HepG2 (cell line): ENCODE measurements at regions not wholly inside any gene's neighbourhood (a gene's known extent, or its start where the extent isn't known, plus 50 kb on each side); places are given as distances from the start of the nearest gene placed in this dataset.
A peak's percentile ranks its signal among the peaks of the same experiment; 100 is the strongest.

Experiments used
- ATAC-seq: fragments of 200-7000 bp; cut with Tn5 transposase; 3 replicates; pipeline ENCODE4 v1.9.1; 2020; ENCODE audit warnings: mild to moderate bottlenecking, moderate library complexity
- BruUV-seq: library from RNA; stranded (reverse); fragments of 400-500 nt; replicated peaks from 2 replicates; lab custom pipeline; 2021; lab: Mats Ljungman, UMichigan
- CTCF ChIA-PET: fragments of 300-600 bp; formaldehyde crosslinking; extraction: SDS; loops from one replicate; lab custom pipeline; 2021; ENCODE audit warnings: low total read pairs, inconsistent platforms, low intra/inter-chr PET ratio; lab: Yijun Ruan, JAX
- POLR2A ChIA-PET: fragments of 350-600 bp; sonication (Branson Sonifier 250); formaldehyde crosslinking; loops from one replicate; lab custom pipeline; 2020; ENCODE audit warnings: antibody characterized with exemption, inconsistent platforms; lab: Yijun Ruan, JAX
- DNase-seq: peaks from one replicate; pipeline ENCODE4 v3.0.0-alpha.2; 2015; ENCODE audit warnings: low spot score
- FAIRE-seq: peaks from 3 replicates; lab custom pipeline; 2011; peaks lifted over from hg19 to GRCh38; lab: Jason Lieb, UNC
- H2AFZ ChIP-seq: one replicate; pipeline ENCODE4 v1.6.1; 2011; ENCODE audit warnings: low read length, inconsistent platforms
- H3K27ac ChIP-seq: fragments of 300-600 bp; 3 replicates; pipeline ENCODE4 v1.8.0; 2011; ENCODE audit warnings: mixed run types, mild to moderate bottlenecking, mixed read lengths, low read length, inconsistent platforms; ENCODE audit not compliant: insufficient read depth; ENCODE audit errors: extremely low read length
- H3K27me3 ChIP-seq, 2 experiments: fragments of 200-600 bp in 1 of 2; 2 replicates in 1 of 2; 3 replicates in 1 of 2; pipeline versions ENCODE4 v1.6.0 to v1.8.0; 2011; ENCODE audit warnings: low read length in 2 of 2, mild to moderate bottlenecking in 2 of 2, moderate library complexity in 2 of 2, inconsistent platforms in 1 of 2; ENCODE audit not compliant: insufficient read depth in 2 of 2, control insufficient read depth in 1 of 2
- H3K36me3 ChIP-seq, 2 experiments: fragments of 200-600 bp in 1 of 2; replicated peaks in 1 of 2; 2 replicates in 1 of 2; 3 replicates in 1 of 2; pipeline versions ENCODE4 v1.5.1 to v1.8.0; 2011; ENCODE audit warnings: low read length in 2 of 2, inconsistent platforms in 1 of 2; ENCODE audit not compliant: insufficient read depth in 2 of 2, control insufficient read depth in 1 of 2
- H3K4me1 ChIP-seq: 2 replicates; pipeline ENCODE4 v1.5.1; 2012; ENCODE audit warnings: low read length, inconsistent platforms; ENCODE audit not compliant: insufficient read depth
- H3K4me2 ChIP-seq: 2 replicates; pipeline ENCODE4 v1.6.0; 2011; ENCODE audit warnings: low read depth, low read length, inconsistent platforms
- H3K4me3 ChIP-seq, 3 experiments: fragments of 200-600 bp in 1 of 3; sonication (generic), shearing (Covaris generic) in 1 of 3; replicated peaks in 1 of 3; 2 replicates each; pipeline ENCODE4 v1.5.1; 2011 to 2016; ENCODE audit warnings: low read length in 3 of 3, inconsistent platforms in 2 of 3, low read depth in 2 of 3, mild to moderate bottlenecking in 2 of 3, control low read depth in 1 of 3, mixed read lengths in 1 of 3; ENCODE audit not compliant: insufficient read depth in 1 of 3
- H3K79me2 ChIP-seq: one replicate; pipeline ENCODE4 v1.6.1; 2011; ENCODE audit warnings: low read length, inconsistent platforms; ENCODE audit not compliant: insufficient read depth
- H3K9ac ChIP-seq: 2 replicates; pipeline ENCODE4 v1.6.0; 2011; ENCODE audit warnings: mild to moderate bottlenecking, low read depth, low read length, inconsistent platforms; ENCODE audit not compliant: insufficient read depth
- H3K9me3 ChIP-seq: 2 replicates; pipeline ENCODE4 v1.5.1; 2012; ENCODE audit warnings: mild to moderate bottlenecking, low read length
- H4K20me1 ChIP-seq: 2 replicates; pipeline ENCODE4 v1.6.0; 2011; ENCODE audit warnings: inconsistent platforms, mild to moderate bottlenecking, low read length, moderate library complexity; ENCODE audit not compliant: insufficient read depth
- ARHGAP35 ChIP-seq: sonication (generic); formaldehyde crosslinking; IDR thresholded peaks from 2 replicates; pipeline ENCODE4 v1.9.0; 2022; ENCODE audit warnings: mild to moderate bottlenecking, inconsistent platforms, moderate library complexity, missing genetic modification reagents, borderline replicate concordance
- BCL6 ChIP-seq: IDR thresholded peaks from 2 replicates; pipeline ENCODE4 v1.6.1; 2016; ENCODE audit warnings: missing genetic modification reagents, missing compliant biosample characterization
- CENPX ChIP-seq: sonication (generic); formaldehyde crosslinking; IDR thresholded peaks from 2 replicates; pipeline ENCODE4 v1.9.0; 2021; ENCODE audit warnings: mild to moderate bottlenecking, missing genetic modification reagents, moderate library complexity
- HDAC1 ChIP-seq: sonication (generic); formaldehyde crosslinking; IDR thresholded peaks from 2 replicates; pipeline ENCODE4 v1.5.1; 2020; ENCODE audit warnings: mild to moderate bottlenecking, missing genetic modification reagents
- HNRNPK ChIP-seq: fragments of 200-400 bp; formaldehyde crosslinking; IDR thresholded peaks from 2 replicates; pipeline ENCODE4 v1.6.1; 2018; ENCODE audit warnings: low read length, low read depth, moderate library complexity, mild to moderate bottlenecking; ENCODE audit not compliant: poor library complexity, severe bottlenecking
- KAT8 ChIP-seq: IDR thresholded peaks from 2 replicates; pipeline ENCODE4 v1.6.1; 2016; ENCODE audit warnings: missing genetic modification reagents, missing compliant biosample characterization
- NR3C1 ChIP-seq: sonication (generic); formaldehyde crosslinking; IDR thresholded peaks from 2 replicates; pipeline ENCODE4 v1.4.0; 2020; ENCODE audit warnings: missing genetic modification reagents
- PCBP1 ChIP-seq: fragments of 200-400 bp; formaldehyde crosslinking; IDR thresholded peaks from 2 replicates; pipeline ENCODE4 v1.6.1; 2017; ENCODE audit warnings: mild to moderate bottlenecking, low read depth, low read length, borderline replicate concordance
- PCBP2 ChIP-seq: fragments of 200-400 bp; formaldehyde crosslinking; optimal IDR thresholded peaks from 2 replicates; pipeline ENCODE3; 2018; ENCODE audit warnings: low read length, low read depth; ENCODE audit not compliant: poor library complexity, severe bottlenecking
- SALL2 ChIP-seq: sonication (generic); formaldehyde crosslinking; IDR thresholded peaks from 2 replicates; pipeline ENCODE4 v1.8.1; 2023; ENCODE audit warnings: mild to moderate bottlenecking, missing genetic modification reagents, inconsistent platforms
- ZIK1 ChIP-seq: sonication (generic); formaldehyde crosslinking; IDR thresholded peaks from 2 replicates; pipeline ENCODE4 v1.5.0; 2020; ENCODE audit warnings: mild to moderate bottlenecking, low read depth, missing genetic modification reagents, borderline replicate concordance
- ZNF550 ChIP-seq: sonication (generic); formaldehyde crosslinking; IDR thresholded peaks from 2 replicates; pipeline ENCODE4 v1.4.0; 2020; ENCODE audit warnings: mild to moderate bottlenecking, missing genetic modification reagents, borderline replicate concordance
- ZSCAN9 ChIP-seq: IDR thresholded peaks from 2 replicates; pipeline ENCODE4 v1.6.1; 2016; ENCODE audit warnings: borderline replicate concordance
- WGBS: methylation state at CpG from one replicate; pipeline ENCODE4 v1.1.6; 2017; ENCODE audit warnings: low lambda C conversion rate; 5-methylcytosine and 5-hydroxymethylcytosine counted together
- in situ Hi-C: cut with HindIII; loops from 2 replicates; pipeline ENCODE4 v1.10.0; 2017; ENCODE audit warnings: low pct_unique_long_range_greater_than_20kb; ENCODE audit not compliant: extremely low pct_ligation_motif_present
- intact Hi-C: fragments of 100-400 bp; cut with micrococcal nuclease; formaldehyde crosslinking; loops from one replicate; pipeline ENCODE4 v1.10.0; 2022; ENCODE audit not compliant: unreplicated experiment
- TF ChIP-seq, protein P1 (sequence below): sonication (generic); formaldehyde crosslinking; IDR thresholded peaks from 2 replicates; pipeline ENCODE4 v1.5.0; 2020; ENCODE audit warnings: mild to moderate bottlenecking, missing genetic modification reagents
- TF ChIP-seq, protein P2 (sequence below): IDR thresholded peaks from 2 replicates; pipeline ENCODE4 v1.4.0; 2020; ENCODE audit warnings: mild to moderate bottlenecking, missing genetic modification reagents
- TF ChIP-seq, protein P3 (sequence below): fragments of 450-650 bp; IDR thresholded peaks from 2 replicates; pipeline ENCODE4 v1.6.1; 2017

DNA sequence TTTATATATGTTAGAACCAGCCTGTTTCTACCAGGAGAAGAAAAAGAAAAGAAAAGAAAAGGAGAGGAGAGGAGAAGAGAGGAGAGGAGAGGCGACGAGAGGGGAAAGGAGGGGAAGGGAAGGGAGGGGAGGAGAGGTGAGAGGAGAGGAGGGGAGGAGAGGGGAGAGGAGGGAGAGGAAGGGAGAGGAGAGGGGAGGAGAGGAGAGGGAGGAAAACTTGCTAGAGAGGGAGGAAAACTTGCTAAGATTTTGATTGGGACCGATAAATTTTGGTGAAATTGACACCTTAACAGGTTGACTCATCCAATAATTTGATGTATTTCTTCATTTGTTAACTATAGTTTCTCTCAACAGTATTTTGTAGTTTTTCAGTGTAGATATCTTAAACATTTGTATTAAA lies 164.0 kb upstream of the SYT1 start:
- H3K4me2 ChIP-seq, result no peak overlapping the region
- H3K9ac ChIP-seq, result no peak overlapping the region
- H3K4me1 ChIP-seq, result no peaks in the 10 kb centered on the region
- no peaks in the 10 kb centered on the region for H3K36me3 ChIP-seq
- H3K27me3 ChIP-seq, result no peaks in the 10 kb centered on the region
- ATAC-seq (no peak), FAIRE-seq (no peak), DNase-seq (no peak)
- POLR2A ChIA-PET, result no interaction called here
- no peaks in the 10 kb centered on the region for H3K79me2 ChIP-seq
- H2AFZ ChIP-seq, result no peak overlapping the region
- WGBS, result 2% methylated on average over 3 of the region's 3 CpGs
- in situ Hi-C loops (no loop called here), intact Hi-C loops (no loop called here)
- no peaks in the 10 kb centered on the region for H3K9me3 ChIP-seq
- no peak overlapping the region for H3K4me3 ChIP-seq
- H3K27ac ChIP-seq, result no peak overlapping the region
- CTCF ChIA-PET, result no interaction called here
- peak; percentile 86 for TF ChIP-seq PCBP2
- no peak for TF ChIP-seq KAT8 (CRISPR knock-in tag)
- no peak for TF ChIP-seq SALL2 (CRISPR knock-in tag)
- peak; percentile 81 for TF ChIP-seq HNRNPK
- no peak for TF ChIP-seq ZIK1 (CRISPR knock-in tag)
- TF ChIP-seq NR3C1 (CRISPR knock-in tag), result no peak
- TF ChIP-seq ZNF550 (CRISPR knock-in tag), result no peak
- TF ChIP-seq, protein P1, sequence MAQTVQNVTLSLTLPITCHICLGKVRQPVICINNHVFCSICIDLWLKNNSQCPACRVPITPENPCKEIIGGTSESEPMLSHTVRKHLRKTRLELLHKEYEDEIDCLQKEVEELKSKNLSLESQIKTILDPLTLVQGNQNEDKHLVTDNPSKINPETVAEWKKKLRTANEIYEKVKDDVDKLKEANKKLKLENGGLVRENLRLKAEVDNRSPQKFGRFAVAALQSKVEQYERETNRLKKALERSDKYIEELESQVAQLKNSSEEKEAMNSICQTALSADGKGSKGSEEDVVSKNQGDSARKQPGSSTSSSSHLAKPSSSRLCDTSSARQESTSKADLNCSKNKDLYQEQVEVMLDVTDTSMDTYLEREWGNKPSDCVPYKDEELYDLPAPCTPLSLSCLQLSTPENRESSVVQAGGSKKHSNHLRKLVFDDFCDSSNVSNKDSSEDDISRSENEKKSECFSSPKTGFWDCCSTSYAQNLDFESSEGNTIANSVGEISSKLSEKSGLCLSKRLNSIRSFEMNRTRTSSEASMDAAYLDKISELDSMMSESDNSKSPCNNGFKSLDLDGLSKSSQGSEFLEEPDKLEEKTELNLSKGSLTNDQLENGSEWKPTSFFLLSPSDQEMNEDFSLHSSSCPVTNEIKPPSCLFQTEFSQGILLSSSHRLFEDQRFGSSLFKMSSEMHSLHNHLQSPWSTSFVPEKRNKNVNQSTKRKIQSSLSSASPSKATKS (CRISPR knock-in tag), result no peak
- no peak for TF ChIP-seq ARHGAP35 (CRISPR knock-in tag)
- no peak for TF ChIP-seq HDAC1 (CRISPR knock-in tag)
- TF ChIP-seq PCBP1, result 0 out of 2 replicates have a peak, but pooled peaks have one; percentile 56
- no peak for TF ChIP-seq BCL6
- TF ChIP-seq ZSCAN9, result no peak
- no peak for TF ChIP-seq CENPX (CRISPR knock-in tag)
- TF ChIP-seq, protein P2, sequence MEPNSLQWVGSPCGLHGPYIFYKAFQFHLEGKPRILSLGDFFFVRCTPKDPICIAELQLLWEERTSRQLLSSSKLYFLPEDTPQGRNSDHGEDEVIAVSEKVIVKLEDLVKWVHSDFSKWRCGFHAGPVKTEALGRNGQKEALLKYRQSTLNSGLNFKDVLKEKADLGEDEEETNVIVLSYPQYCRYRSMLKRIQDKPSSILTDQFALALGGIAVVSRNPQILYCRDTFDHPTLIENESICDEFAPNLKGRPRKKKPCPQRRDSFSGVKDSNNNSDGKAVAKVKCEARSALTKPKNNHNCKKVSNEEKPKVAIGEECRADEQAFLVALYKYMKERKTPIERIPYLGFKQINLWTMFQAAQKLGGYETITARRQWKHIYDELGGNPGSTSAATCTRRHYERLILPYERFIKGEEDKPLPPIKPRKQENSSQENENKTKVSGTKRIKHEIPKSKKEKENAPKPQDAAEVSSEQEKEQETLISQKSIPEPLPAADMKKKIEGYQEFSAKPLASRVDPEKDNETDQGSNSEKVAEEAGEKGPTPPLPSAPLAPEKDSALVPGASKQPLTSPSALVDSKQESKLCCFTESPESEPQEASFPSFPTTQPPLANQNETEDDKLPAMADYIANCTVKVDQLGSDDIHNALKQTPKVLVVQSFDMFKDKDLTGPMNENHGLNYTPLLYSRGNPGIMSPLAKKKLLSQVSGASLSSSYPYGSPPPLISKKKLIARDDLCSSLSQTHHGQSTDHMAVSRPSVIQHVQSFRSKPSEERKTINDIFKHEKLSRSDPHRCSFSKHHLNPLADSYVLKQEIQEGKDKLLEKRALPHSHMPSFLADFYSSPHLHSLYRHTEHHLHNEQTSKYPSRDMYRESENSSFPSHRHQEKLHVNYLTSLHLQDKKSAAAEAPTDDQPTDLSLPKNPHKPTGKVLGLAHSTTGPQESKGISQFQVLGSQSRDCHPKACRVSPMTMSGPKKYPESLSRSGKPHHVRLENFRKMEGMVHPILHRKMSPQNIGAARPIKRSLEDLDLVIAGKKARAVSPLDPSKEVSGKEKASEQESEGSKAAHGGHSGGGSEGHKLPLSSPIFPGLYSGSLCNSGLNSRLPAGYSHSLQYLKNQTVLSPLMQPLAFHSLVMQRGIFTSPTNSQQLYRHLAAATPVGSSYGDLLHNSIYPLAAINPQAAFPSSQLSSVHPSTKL (CRISPR knock-in tag), result no peak
- TF ChIP-seq, protein P3, sequence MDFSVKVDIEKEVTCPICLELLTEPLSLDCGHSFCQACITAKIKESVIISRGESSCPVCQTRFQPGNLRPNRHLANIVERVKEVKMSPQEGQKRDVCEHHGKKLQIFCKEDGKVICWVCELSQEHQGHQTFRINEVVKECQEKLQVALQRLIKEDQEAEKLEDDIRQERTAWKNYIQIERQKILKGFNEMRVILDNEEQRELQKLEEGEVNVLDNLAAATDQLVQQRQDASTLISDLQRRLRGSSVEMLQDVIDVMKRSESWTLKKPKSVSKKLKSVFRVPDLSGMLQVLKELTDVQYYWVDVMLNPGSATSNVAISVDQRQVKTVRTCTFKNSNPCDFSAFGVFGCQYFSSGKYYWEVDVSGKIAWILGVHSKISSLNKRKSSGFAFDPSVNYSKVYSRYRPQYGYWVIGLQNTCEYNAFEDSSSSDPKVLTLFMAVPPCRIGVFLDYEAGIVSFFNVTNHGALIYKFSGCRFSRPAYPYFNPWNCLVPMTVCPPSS, result no peak
- no peaks in the 10 kb centered on the region for H4K20me1 ChIP-seq
- BruUV-seq, result no TSS peak
